Natural killer cell (primary cell): ENCODE measurements at regions not wholly inside any gene's neighbourhood (a gene's known extent, or its start where the extent isn't known, plus 50 kb on each side); places are given as distances from the start of the nearest gene placed in this dataset.

ENCODE experiments used
- ATAC-seq, 3 donors: fragments of 150-1000 bp in 2 of 3; fragments of 200-7000 bp in 1 of 3; cut with Tn5 transposase; 1 replicate in 1 of 3; 2 replicates in 2 of 3; pipeline ENCODE4 v1.10.0; 2021; ENCODE audit warnings: mild to moderate bottlenecking in 2 of 3, moderate library complexity in 2 of 3
- DNase-seq, 2 donors: peaks; one replicate each; pipeline versions ENCODE4 v3.0.0 to v3.0.0-alpha.2; 2013 to 2021; ENCODE audit warnings: mixed read lengths in 1 of 2
- H3K27ac ChIP-seq: one replicate; pipeline ENCODE4 v1.5.1; 2013; ENCODE audit warnings: mild to moderate bottlenecking, low read length
- H3K27me3 ChIP-seq: one replicate; pipeline ENCODE4 v1.6.1; 2013; ENCODE audit warnings: low read length; ENCODE audit not compliant: control insufficient read depth, insufficient read depth
- H3K36me3 ChIP-seq: one replicate; pipeline ENCODE4 v1.6.1; 2013; ENCODE audit warnings: low read length; ENCODE audit not compliant: control insufficient read depth, insufficient read depth
- H3K4me1 ChIP-seq: one replicate; pipeline ENCODE4 v1.6.1; 2013; ENCODE audit warnings: low read length; ENCODE audit not compliant: control insufficient read depth, insufficient read depth
- H3K4me3 ChIP-seq: one replicate; pipeline ENCODE4 v1.5.1; 2013; ENCODE audit warnings: low read length
- H3K9me3 ChIP-seq: one replicate; pipeline ENCODE4 v1.6.1; 2013; ENCODE audit warnings: low read length; ENCODE audit not compliant: control insufficient read depth, insufficient read depth
- H3K27ac Mint-ChIP-seq, 2 donors: one replicate each; pipeline ENCODE4 v1.8.0; 2022; ENCODE audit warnings: mild to moderate bottlenecking in 2 of 2, mixed read lengths in 2 of 2, moderate library complexity in 1 of 2
- H3K27me3 Mint-ChIP-seq, 2 donors: one replicate each; pipeline ENCODE4 v1.8.0; 2022; ENCODE audit warnings: low read depth in 2 of 2, mixed read lengths in 2 of 2
- H3K36me3 Mint-ChIP-seq: one replicate; pipeline ENCODE4 v1.8.0; 2022; ENCODE audit warnings: mixed read lengths
- H3K4me1 Mint-ChIP-seq, 2 donors: one replicate each; pipeline ENCODE4 v1.8.0; 2022; ENCODE audit warnings: mixed read lengths in 2 of 2
- H3K4me3 Mint-ChIP-seq: one replicate; pipeline ENCODE4 v1.8.0; 2022; ENCODE audit warnings: mild to moderate bottlenecking, moderate library complexity, mixed read lengths
- H3K9me3 Mint-ChIP-seq, 2 donors: one replicate each; pipeline ENCODE4 v1.8.0; 2022; ENCODE audit warnings: mixed read lengths in 2 of 2
- WGBS: methylation state at CpG from one replicate; pipeline ENCODE4 v1.1.7; 2013; ENCODE audit warnings: missing lambda C conversion rate; ENCODE audit not compliant: insufficient coverage; 5-methylcytosine and 5-hydroxymethylcytosine counted together
- intact Hi-C: fragments of 100-400 bp; cut with micrococcal nuclease; formaldehyde crosslinking; loops from one replicate; pipeline ENCODE4 v1.14.2; 2022
- TF ChIP-seq, protein P1 (sequence below): fragments of 200-600 bp; IDR thresholded peaks from one replicate; pipeline ENCODE4 v1.8.0; 2022; ENCODE audit warnings: antibody characterized with exemption

DNA sequence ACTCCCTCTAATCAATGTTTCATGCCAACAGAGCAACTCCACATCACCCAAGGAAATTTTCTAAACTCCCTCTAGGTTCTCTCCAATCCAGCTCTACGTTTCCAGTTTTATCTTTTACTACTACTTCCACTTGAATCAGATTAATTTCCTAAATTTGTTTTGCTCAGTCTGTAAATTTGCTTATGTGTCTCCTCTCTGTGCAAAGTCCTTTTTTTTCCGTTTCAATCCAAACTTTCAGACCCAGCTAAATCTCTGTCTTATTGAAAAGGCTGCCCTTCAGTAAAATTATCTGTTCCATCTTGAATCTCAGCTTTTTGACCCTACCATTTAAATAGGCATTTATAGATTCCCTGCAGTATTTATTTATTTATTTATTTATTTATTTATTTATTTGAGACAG, 61.4 kb upstream of the COX10 start:
- Histone ChIP-seq H3K27ac (no peak overlapping the region), H3K36me3 (no peaks in the 10 kb centered on the region), H3K4me3 (no peak overlapping the region), H3K9me3 (no peaks in the 10 kb centered on the region), H3K4me1 (no peaks in the 10 kb centered on the region), H3K27me3 (no peaks in the 10 kb centered on the region)
- no peaks in the 10 kb centered on the region for H3K9me3 Mint-ChIP-seq
- whole genome bisulfite sequencing: 95% methylated on average over 2 of the region's 2 CpGs
- intact Hi-C loops: no loop called here
- H3K27me3 Mint-ChIP-seq: no peaks in the 10 kb centered on the region
- DNase-seq (no peak), ATAC-seq (no peak)
- H3K36me3 Mint-ChIP-seq: no peaks in the 10 kb centered on the region
- TF ChIP-seq, protein P1, sequence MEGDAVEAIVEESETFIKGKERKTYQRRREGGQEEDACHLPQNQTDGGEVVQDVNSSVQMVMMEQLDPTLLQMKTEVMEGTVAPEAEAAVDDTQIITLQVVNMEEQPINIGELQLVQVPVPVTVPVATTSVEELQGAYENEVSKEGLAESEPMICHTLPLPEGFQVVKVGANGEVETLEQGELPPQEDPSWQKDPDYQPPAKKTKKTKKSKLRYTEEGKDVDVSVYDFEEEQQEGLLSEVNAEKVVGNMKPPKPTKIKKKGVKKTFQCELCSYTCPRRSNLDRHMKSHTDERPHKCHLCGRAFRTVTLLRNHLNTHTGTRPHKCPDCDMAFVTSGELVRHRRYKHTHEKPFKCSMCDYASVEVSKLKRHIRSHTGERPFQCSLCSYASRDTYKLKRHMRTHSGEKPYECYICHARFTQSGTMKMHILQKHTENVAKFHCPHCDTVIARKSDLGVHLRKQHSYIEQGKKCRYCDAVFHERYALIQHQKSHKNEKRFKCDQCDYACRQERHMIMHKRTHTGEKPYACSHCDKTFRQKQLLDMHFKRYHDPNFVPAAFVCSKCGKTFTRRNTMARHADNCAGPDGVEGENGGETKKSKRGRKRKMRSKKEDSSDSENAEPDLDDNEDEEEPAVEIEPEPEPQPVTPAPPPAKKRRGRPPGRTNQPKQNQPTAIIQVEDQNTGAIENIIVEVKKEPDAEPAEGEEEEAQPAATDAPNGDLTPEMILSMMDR: no peak
- H3K27ac Mint-ChIP-seq: no peak overlapping the region
- H3K4me3 Mint-ChIP-seq: no peak overlapping the region
- peaks cover 0 to 6% of the 10 kb centered on the region in 2 donors for H3K4me1 Mint-ChIP-seq

DNA sequence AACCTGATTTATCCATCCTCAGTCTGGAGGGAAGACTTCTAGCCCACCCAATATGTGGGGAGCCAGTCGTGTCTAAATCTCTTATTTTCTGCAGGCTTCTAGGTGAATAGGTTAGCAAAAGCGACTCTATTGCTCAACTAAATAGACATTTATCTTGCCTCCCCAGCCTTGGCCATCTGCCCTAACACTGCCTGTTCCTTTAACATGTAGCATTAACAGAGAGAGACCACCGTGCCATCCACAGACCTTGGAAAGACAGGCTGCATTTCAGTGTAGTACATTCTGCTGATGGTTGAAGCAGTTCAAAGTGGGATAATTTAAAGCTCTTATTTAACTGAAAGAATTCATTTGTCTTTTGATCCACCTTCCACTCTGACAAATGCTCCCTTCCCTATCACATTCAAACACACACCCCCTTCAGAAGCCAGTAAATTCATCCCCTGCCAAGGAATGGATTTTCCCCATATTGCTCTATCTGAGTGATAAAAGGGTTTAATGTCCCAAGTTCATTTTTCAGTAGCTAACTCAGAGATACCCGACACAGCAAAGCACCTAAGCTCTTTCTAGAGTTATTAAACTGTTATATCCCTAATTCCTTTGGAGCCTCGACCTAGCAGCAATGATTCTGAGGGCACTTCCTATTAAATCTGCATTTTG, 58.1 kb upstream of the COX10 start:
- Mint-ChIP-seq H3K4me3 (no peak overlapping the region), H3K36me3 (no peaks in the 10 kb centered on the region), H3K27ac (no peak overlapping the region), H3K27me3 (peaks cover 0 to 3% of the 10 kb centered on the region in 2 donors), H3K9me3 (no peaks in the 10 kb centered on the region), H3K4me1 (no peaks in the 10 kb centered on the region)
- Histone ChIP-seq H3K36me3 (no peaks in the 10 kb centered on the region), H3K27me3 (no peaks in the 10 kb centered on the region), H3K9me3 (no peaks in the 10 kb centered on the region), H3K27ac (no peak overlapping the region), H3K4me3 (no peak overlapping the region), H3K4me1 (no peaks in the 10 kb centered on the region)
- ATAC-seq (no peak), DNase-seq (no peak)
- WGBS: 63% methylated on average over 5 of the region's 5 CpGs
- TF ChIP-seq, protein P1: no peak
- intact Hi-C loops: no loop called here

DNA sequence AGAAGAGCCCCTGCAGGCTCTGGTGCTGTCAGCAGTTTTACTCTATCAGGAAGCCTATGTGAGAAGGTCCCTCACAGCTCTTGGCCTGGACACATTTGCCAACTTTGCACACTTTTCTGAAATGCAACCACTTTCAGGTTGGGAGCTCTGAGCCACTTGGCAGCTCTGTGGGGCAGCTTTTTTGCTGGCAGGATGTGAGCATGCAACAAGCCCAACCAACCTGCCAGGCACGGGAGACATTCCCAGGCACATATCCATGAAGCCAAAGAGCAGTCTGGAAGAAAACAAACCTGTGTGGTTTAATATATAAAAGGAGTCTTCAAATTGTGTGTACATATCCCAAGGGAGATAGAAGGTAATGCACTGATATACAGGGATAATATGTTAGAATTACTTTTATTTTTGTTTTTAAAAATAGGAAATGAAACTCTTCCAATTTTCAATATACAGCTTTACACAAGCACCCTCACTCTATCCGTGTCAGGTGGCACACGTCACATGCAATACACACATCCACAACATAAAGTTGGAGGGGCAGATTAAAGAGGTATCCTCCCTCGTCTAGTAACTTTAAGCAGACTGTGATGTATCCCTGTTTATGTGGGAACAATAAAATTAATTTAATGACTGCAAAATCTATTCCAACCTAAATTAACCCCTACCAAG, 57.4 kb upstream of the COX10 start:
- intact Hi-C loops: loop anchor here (1.0 kb wide), 1 partner anchor 35 kb away; no protein-coding TSS in a partner anchor

More for the DNA sequence above, 57.4 kb upstream of the COX10 start:
- 82% methylated on average over 1 of the region's 4 CpGs for WGBS
- no peak overlapping the region for H3K4me3 Mint-ChIP-seq
- peaks cover 0 to 3% of the 10 kb centered on the region in 2 donors for H3K27me3 Mint-ChIP-seq
- TF ChIP-seq, protein P1: no peak
- Histone ChIP-seq H3K36me3 (no peaks in the 10 kb centered on the region), H3K4me1 (no peaks in the 10 kb centered on the region), H3K27me3 (no peaks in the 10 kb centered on the region), H3K4me3 (no peak overlapping the region), H3K9me3 (no peaks in the 10 kb centered on the region), H3K27ac (no peak overlapping the region)
- H3K36me3 Mint-ChIP-seq: no peaks in the 10 kb centered on the region
- H3K27ac Mint-ChIP-seq: no peak overlapping the region
- no peak for DNase-seq
- ATAC-seq: no peak
- no peaks in the 10 kb centered on the region for H3K9me3 Mint-ChIP-seq
- no peaks in the 10 kb centered on the region for H3K4me1 Mint-ChIP-seq
